ENCODE measurements at regions not wholly inside any gene's neighbourhood (a gene's known extent, or its start where the extent isn't known, plus 50 kb on each side); places are given as distances from the start of the nearest gene placed in this dataset.
"Not testable (repeated sequence)": the region's sequence is repeated elsewhere in the genome, so short reads cannot be mapped to it uniquely, and the experiment has no call there.

DNA sequence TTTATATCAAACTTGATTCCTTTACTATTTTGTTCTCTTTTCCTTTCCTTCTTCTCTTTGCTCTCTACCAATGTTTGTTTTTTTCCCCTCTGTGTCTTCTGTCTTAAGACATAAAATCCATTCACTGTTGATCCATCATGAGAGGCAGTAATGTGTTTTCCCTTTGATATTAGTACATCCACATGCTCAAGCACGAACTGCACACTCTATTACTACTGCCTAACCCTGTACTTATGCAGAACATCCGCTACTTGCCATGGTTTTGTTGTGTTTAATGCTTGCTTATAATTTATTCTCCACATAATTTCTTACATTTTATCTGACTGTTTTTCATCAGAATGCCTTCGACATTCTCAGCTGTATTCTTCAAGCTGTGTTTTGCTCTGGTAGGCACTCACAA, 159.0 kb upstream of the PCDH9 start:
- Histone ChIP-seq H3K9me3 (no peaks in the 10 kb centered on the region), H3K4me1 (no peaks in the 10 kb centered on the region), H3K27me3 (no peaks in the 10 kb centered on the region), H3K36me3 (no peaks in the 10 kb centered on the region), H3K4me3 (ENCODE audit: low read depth, low read length) (no peak overlapping the region)
- TF ChIP-seq, protein P1, sequence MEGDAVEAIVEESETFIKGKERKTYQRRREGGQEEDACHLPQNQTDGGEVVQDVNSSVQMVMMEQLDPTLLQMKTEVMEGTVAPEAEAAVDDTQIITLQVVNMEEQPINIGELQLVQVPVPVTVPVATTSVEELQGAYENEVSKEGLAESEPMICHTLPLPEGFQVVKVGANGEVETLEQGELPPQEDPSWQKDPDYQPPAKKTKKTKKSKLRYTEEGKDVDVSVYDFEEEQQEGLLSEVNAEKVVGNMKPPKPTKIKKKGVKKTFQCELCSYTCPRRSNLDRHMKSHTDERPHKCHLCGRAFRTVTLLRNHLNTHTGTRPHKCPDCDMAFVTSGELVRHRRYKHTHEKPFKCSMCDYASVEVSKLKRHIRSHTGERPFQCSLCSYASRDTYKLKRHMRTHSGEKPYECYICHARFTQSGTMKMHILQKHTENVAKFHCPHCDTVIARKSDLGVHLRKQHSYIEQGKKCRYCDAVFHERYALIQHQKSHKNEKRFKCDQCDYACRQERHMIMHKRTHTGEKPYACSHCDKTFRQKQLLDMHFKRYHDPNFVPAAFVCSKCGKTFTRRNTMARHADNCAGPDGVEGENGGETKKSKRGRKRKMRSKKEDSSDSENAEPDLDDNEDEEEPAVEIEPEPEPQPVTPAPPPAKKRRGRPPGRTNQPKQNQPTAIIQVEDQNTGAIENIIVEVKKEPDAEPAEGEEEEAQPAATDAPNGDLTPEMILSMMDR (IDR thresholded peaks at IDR 0.05; ENCODE audit: low read depth, low read length): no peak
- no peak for DNase-seq

GRCh38 chr13:67383109-67383757, 153.1 kb upstream of the PCDH9 start:
- not testable (repeated sequence) for H3K36me3 ChIP-seq; DNase-seq; H3K4me3 ChIP-seq (ENCODE audit: low read depth, low read length); H3K4me1 ChIP-seq; H3K9me3 ChIP-seq; H3K27me3 ChIP-seq

DNA sequence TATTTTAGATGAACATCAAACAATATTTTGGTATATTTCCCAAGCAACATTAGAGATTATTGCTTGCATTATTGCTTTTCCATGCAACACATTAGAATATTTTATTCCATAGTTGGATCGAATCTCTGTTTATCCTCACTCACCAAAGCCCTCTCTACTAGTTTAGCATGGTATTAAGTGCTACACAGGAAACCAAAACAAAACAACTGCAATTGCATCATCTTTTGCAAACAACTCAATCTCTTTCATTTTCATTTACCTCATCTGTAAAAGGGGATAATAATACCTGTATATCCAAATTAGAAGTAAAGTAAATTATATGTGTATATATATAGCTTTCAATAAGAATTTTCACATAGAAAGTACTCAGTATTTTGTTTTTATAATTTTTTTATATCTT, 147.8 kb upstream of the PCDH9 start:
- TF ChIP-seq, protein P1 (IDR thresholded peaks at IDR 0.05; ENCODE audit: low read depth, low read length): no peak
- Histone ChIP-seq H3K27me3 (no peaks in the 10 kb centered on the region), H3K4me3 (ENCODE audit: low read depth, low read length) (no peak overlapping the region), H3K36me3 (no peaks in the 10 kb centered on the region), H3K4me1 (no peaks in the 10 kb centered on the region; the same call in 1 of the 2 replicates), H3K9me3 (no peaks in the 10 kb centered on the region)
- no peak for DNase-seq

DNA sequence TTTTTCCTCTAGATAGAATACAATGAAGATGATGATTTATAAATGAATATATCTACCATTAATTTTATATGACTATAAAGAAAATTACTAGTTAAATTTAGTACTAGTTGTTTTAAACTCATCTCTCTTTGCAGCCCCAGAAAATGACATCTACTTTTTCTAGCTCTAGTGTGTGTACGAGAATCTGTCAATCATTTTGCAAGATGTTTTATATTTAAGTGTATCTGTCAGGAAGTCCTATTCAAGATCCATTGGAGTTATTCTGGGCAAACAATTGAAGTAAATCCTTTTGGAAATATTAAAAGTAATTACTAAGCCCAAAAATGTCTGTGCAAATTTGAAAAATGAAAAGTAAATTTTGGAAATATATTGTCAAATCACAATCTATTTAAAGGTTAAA, 144.3 kb upstream of the PCDH9 start:
- TF ChIP-seq, protein P1 (IDR thresholded peaks at IDR 0.05; ENCODE audit: low read depth, low read length): no peak
- no peaks in the 10 kb centered on the region for H3K36me3 ChIP-seq
- H3K4me1 ChIP-seq: no peaks in the 10 kb centered on the region; the same call in 1 of the 2 replicates
- H3K4me3 ChIP-seq (ENCODE audit: low read depth, low read length): no peak overlapping the region
- H3K27me3 ChIP-seq: no peaks in the 10 kb centered on the region
- DNase-seq: no peak
- no peaks in the 10 kb centered on the region for H3K9me3 ChIP-seq

- TF ChIP-seq, protein P1 (IDR thresholded peaks at IDR 0.05; ENCODE audit: low read depth, low read length): no peak
- no peak for DNase-seq
- Histone ChIP-seq H3K9me3 (no peaks in the 10 kb centered on the region), H3K36me3 (no peaks in the 10 kb centered on the region), H3K27me3 (no peaks in the 10 kb centered on the region), H3K4me3 (ENCODE audit: low read depth, low read length) (no peak overlapping the region), H3K4me1 (no peaks in the 10 kb centered on the region; the same call in 1 of the 2 replicates)
These were observed 142.8 kb upstream of the PCDH9 start for GRCh38 chr13:67372868-67373464.

GRCh38 chr13:67369895-67370660, 139.9 kb upstream of the PCDH9 start:
- Histone ChIP-seq H3K4me3 (ENCODE audit: low read depth, low read length) (no peak overlapping the region), H3K36me3 (no peaks in the 10 kb centered on the region), H3K4me1 (no peaks in the 10 kb centered on the region; the same call in 1 of the 2 replicates), H3K27me3 (no peaks in the 10 kb centered on the region), H3K9me3 (no peaks in the 10 kb centered on the region)
- TF ChIP-seq, protein P1 (IDR thresholded peaks at IDR 0.05; ENCODE audit: low read depth, low read length): no peak
- DNase-seq: no peak
